Astrocyte (in vitro differentiated cells and primary cell): ENCODE measurements at regions not wholly inside any gene's neighbourhood (a gene's known extent, or its start where the extent isn't known, plus 50 kb on each side); places are given as distances from the start of the nearest gene placed in this dataset.

Experiments
- CTCF ChIP-seq: IDR thresholded peaks from 2 replicates; pipeline ENCODE4 v1.5.1; 2011; ENCODE audit warnings: low read depth, mild to moderate bottlenecking, inconsistent platforms, low read length, moderate library complexity; ENCODE audit not compliant: insufficient read depth
- EZH2 ChIP-seq: IDR thresholded peaks from 2 replicates; pipeline ENCODE4 v1.6.1; 2012; ENCODE audit warnings: mild to moderate bottlenecking, low read length, inconsistent platforms; ENCODE audit not compliant: insufficient read depth

- TF ChIP-seq CTCF: no peak
- no peak for TF ChIP-seq EZH2
Measured at GRCh38 chr3:110865934-110866333, 205.7 kb upstream of the NECTIN3 start.
